ENCODE measurements at regions not wholly inside any gene's neighbourhood (a gene's known extent, or its start where the extent isn't known, plus 50 kb on each side); places are given as distances from the start of the nearest gene placed in this dataset.
"Not testable (repeated sequence)": the region's sequence is repeated elsewhere in the genome, so short reads cannot be mapped to it uniquely, and the experiment has no call there.

DNA sequence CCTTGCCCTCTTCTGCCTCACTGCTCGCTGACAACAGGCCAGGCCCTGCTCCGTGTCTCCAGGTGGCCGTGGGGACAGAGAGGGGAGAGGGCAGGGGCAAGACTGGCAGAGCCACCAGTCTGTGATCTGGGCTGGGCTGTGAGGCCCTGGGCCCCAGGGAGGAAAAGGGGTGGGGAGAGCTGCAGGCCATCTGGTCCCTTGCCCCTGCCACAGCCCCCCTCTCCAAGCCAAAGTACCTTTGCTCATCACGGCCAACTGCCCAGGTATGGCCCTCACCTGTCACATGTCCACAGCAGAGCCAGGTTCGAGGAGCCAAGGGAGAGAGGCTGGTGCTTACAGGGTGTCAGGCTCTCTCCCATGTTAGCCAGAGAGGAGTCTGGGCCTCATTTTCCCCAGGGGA is 91.4 kb upstream of the LHX1 start:
- Histone ChIP-seq H3K36me3 (no peaks in the 10 kb centered on the region), H3K4me3 (no peak overlapping the region), H3K4me1 (ENCODE audit: low read depth) (peaks cover 7% of the 10 kb centered on the region), H3K27ac (no peak overlapping the region), H3K27me3 (no peaks in the 10 kb centered on the region), H3K9me3 (ENCODE audit: low read depth) (no peaks in the 10 kb centered on the region)
- no peak for DNase-seq (ENCODE audit: low read depth in 1 of 2, low spot score in 1 of 2)
- TF ChIP-seq, protein P1, sequence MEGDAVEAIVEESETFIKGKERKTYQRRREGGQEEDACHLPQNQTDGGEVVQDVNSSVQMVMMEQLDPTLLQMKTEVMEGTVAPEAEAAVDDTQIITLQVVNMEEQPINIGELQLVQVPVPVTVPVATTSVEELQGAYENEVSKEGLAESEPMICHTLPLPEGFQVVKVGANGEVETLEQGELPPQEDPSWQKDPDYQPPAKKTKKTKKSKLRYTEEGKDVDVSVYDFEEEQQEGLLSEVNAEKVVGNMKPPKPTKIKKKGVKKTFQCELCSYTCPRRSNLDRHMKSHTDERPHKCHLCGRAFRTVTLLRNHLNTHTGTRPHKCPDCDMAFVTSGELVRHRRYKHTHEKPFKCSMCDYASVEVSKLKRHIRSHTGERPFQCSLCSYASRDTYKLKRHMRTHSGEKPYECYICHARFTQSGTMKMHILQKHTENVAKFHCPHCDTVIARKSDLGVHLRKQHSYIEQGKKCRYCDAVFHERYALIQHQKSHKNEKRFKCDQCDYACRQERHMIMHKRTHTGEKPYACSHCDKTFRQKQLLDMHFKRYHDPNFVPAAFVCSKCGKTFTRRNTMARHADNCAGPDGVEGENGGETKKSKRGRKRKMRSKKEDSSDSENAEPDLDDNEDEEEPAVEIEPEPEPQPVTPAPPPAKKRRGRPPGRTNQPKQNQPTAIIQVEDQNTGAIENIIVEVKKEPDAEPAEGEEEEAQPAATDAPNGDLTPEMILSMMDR (IDR thresholded peaks at IDR 0.05; ENCODE audit: low read depth, low read length) = no peak

DNA sequence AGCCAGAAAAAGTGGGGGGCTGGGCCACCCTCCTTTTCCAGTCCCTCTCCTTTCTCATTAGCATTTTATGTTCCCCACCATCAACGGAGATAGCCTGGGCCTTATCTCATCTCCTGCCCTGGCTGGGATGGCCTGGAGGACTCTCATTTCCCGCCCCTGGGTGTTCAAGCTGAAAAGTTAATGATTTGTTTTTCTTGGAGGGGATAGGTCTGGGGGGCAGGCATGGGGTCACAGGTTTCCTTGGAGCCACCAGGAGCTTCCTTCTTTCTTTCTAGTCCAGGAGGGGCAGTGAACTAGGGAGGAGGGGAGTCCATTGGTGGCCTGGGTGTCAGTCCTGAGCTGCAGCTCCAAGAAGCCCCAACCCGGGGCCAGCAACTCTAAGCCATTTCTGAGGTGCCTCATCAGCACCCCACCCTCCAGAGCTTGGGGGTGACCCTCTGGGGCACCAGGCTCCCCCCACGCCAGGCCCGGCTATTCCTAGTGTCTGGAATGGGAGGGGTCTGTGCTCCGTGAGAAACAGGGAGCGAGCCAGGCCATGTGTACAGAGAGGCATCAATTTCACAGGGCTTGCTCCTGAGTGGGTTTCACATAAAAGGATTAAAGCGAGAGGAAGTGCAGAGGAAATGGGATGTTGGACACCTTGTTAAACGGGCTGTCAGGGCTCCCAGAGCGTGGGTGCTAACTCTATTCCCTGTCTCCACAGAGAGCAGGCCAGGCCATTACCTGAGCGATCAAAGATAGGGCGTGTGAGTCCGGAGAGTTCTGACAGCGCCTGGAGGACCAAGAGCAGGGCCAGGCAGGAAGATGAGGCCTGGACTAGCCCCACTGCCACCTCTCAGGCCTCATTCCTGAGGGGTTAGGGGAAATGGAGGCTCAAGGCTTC is 90.6 kb upstream of the LHX1 start:
- Histone ChIP-seq H3K36me3 (no peaks in the 10 kb centered on the region), H3K27ac (no peak overlapping the region), H3K27me3 (no peaks in the 10 kb centered on the region), H3K9me3 (ENCODE audit: low read depth) (no peaks in the 10 kb centered on the region), H3K4me3 (no peak overlapping the region), H3K4me1 (ENCODE audit: low read depth) (peaks cover 7% of the 10 kb centered on the region)
- no peak for DNase-seq (ENCODE audit: low read depth in 1 of 2, low spot score in 1 of 2)
- TF ChIP-seq, protein P1 (IDR thresholded peaks at IDR 0.05; ENCODE audit: low read depth, low read length) = no peak

- no peaks in the 10 kb centered on the region for H3K36me3 ChIP-seq
- peaks cover 7% of the 10 kb centered on the region for H3K4me1 ChIP-seq (ENCODE audit: low read depth)
- no peaks in the 10 kb centered on the region for H3K9me3 ChIP-seq (ENCODE audit: low read depth)
- H3K27me3 ChIP-seq = no peaks in the 10 kb centered on the region
- TF ChIP-seq, protein P1 (IDR thresholded peaks at IDR 0.05; ENCODE audit: low read depth, low read length) = no peak
- peak in 1 of 2 donors; percentile 22 for DNase-seq (ENCODE audit: low read depth in 1 of 2, low spot score in 1 of 2)
- no peak overlapping the region for H3K27ac ChIP-seq
- no peak overlapping the region for H3K4me3 ChIP-seq
These were observed 89.0 kb upstream of the LHX1 start for GRCh38 chr17:36848008-36848902.

- not testable (repeated sequence) for DNase-seq (ENCODE audit: low read depth in 1 of 2, low spot score in 1 of 2); H3K4me1 ChIP-seq (ENCODE audit: low read depth); H3K36me3 ChIP-seq; H3K9me3 ChIP-seq (ENCODE audit: low read depth); H3K27ac ChIP-seq; H3K4me3 ChIP-seq; H3K27me3 ChIP-seq
These were observed 88.3 kb upstream of the LHX1 start for GRCh38 chr17:36849020-36849419.

GRCh38 chr17:36849871-36850348 is 87.4 kb upstream of the LHX1 start:
- Histone ChIP-seq H3K27ac (no peak overlapping the region), H3K4me3 (no peak overlapping the region), H3K27me3 (no peaks in the 10 kb centered on the region), H3K4me1 (ENCODE audit: low read depth) (peaks cover 7% of the 10 kb centered on the region), H3K9me3 (ENCODE audit: low read depth) (no peaks in the 10 kb centered on the region), H3K36me3 (no peaks in the 10 kb centered on the region)
- DNase-seq (ENCODE audit: low read depth in 1 of 2, low spot score in 1 of 2) = peak; percentile 14 to 72
- TF ChIP-seq, protein P1 (IDR thresholded peaks at IDR 0.05; ENCODE audit: low read depth, low read length) = peak; percentile 27

Data from cardiac muscle cell (in vitro differentiated cells and primary cell).